Spleen (tissue), 7 donors: ENCODE measurements at regions not wholly inside any gene's neighbourhood (a gene's known extent, or its start where the extent isn't known, plus 50 kb on each side); places are given as distances from the start of the nearest gene placed in this dataset.
A peak's percentile ranks its signal among the peaks of the same experiment; 100 is the strongest.

Experiments used
- POLR2A ChIP-seq, 3 donors: fragments of 450-650 bp; IDR thresholded peaks; one replicate each; pipeline ENCODE4 v1.5.1; 2017; ENCODE audit warnings: antibody characterized with exemption in 3 of 3, mild to moderate bottlenecking in 1 of 3
- POLR2AphosphoS5 ChIP-seq, 3 donors: sonication (generic); formaldehyde crosslinking; IDR thresholded peaks; one replicate each; pipeline ENCODE4 v1.5.1; 2017; ENCODE audit warnings: antibody characterized with exemption in 3 of 3
- TF ChIP-seq, protein P1 (sequence below), 11 experiments: fragments of 200-600 bp in 7 of 11; fragments of 450-650 bp in 4 of 11; sonication (generic) in 4 of 11; IDR thresholded peaks in 8 of 11; conservative IDR thresholded peaks in 3 of 11; 1 replicate in 7 of 11; 2 replicates in 4 of 11; pipeline versions ENCODE4 v1.4.0 to v1.8.0; 2016 to 2021; ENCODE audit warnings: antibody characterized with exemption in 11 of 11, inconsistent platforms in 4 of 11, mild to moderate bottlenecking in 1 of 11
- donor health status: DM: no; HTN: no; CAD: no; lungs with moderate emphysema.
- donor health status: DM: no; HTN: no; CAD: no.
- donor health status: DM: no; HTN: no; CAD: no.

GRCh38 chr4:53748328-53748772 lies 157.1 kb upstream of the LNX1 start:
- TF ChIP-seq, protein P1, sequence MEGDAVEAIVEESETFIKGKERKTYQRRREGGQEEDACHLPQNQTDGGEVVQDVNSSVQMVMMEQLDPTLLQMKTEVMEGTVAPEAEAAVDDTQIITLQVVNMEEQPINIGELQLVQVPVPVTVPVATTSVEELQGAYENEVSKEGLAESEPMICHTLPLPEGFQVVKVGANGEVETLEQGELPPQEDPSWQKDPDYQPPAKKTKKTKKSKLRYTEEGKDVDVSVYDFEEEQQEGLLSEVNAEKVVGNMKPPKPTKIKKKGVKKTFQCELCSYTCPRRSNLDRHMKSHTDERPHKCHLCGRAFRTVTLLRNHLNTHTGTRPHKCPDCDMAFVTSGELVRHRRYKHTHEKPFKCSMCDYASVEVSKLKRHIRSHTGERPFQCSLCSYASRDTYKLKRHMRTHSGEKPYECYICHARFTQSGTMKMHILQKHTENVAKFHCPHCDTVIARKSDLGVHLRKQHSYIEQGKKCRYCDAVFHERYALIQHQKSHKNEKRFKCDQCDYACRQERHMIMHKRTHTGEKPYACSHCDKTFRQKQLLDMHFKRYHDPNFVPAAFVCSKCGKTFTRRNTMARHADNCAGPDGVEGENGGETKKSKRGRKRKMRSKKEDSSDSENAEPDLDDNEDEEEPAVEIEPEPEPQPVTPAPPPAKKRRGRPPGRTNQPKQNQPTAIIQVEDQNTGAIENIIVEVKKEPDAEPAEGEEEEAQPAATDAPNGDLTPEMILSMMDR (IDR thresholded peaks at IDR 0.05 in 8 of 11, conservative IDR thresholded peaks at IDR 0.05 in 3 of 11): no peak
- TF ChIP-seq POLR2A (IDR thresholded peaks at IDR 0.05): no peak
- TF ChIP-seq POLR2AphosphoS5 (IDR thresholded peaks at IDR 0.05): peak in 2 of 3 donors; percentile 46 to 77
